CD4-positive, alpha-beta T cell treated with Interleukin-10 for 1 hour (primary cell): ENCODE measurements at regions not wholly inside any gene's neighbourhood (a gene's known extent, or its start where the extent isn't known, plus 50 kb on each side); places are given as distances from the start of the nearest gene placed in this dataset.
"Not testable (repeated sequence)": the region's sequence is repeated elsewhere in the genome, so short reads cannot be mapped to it uniquely, and the experiment has no call there.

Experiments
- DNase-seq: peaks from one replicate; pipeline ENCODE4 v3.0.0-alpha.2; 2020

DNA sequence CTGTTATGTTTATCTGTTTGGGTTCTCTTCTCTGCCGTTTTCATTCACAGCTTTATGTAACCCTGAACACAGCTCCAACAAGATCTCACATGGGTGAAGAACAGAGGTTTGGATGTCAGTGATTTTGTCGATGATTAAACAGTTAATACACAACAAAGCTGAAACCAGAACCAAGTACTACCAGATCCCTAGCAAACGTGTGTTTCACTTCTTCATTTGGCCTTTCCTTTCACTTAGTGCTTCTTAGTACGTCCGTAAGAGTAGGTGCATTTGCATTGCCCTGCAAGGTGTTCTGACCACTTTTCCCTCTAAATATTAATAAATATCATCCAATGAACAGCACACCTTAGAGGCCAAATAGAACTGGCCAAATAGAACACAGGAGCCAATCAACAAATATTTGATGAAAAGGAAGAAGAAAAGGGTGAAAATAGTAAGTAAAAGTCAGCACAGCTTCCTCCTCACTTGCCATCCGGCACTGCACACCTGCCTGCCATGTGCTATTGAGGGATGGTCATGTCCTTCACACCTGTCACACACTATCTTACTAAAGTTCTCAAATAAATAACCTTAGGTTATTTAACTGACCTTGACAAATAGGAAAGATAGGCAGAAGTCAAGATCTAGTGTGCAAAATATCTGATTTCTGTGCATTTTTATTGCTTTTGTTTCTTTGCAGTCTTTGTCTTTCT lies 252.6 kb upstream of the ANKRD30A start:
- no peak for DNase-seq

DNA sequence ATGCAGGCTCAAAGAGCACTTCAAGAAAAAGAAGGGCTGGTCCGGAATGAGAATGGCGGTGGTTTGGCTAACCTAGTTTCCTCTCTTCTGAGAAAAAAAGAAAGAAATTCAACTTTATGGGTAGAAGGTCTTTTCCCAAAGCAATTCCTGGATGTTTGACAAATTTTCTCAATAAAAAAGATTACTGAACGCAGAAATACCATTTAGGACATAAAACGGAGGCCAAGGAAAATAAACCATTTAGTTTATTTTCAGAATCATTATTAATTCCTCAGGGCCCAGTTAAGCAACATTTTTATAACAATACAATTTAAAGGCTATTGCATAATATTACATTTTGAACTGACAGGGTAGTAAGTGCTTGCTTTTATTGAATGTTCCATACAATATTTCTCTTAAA lies 284.6 kb upstream of the ANKRD30A start:
- DNase-seq: no peak

DNA sequence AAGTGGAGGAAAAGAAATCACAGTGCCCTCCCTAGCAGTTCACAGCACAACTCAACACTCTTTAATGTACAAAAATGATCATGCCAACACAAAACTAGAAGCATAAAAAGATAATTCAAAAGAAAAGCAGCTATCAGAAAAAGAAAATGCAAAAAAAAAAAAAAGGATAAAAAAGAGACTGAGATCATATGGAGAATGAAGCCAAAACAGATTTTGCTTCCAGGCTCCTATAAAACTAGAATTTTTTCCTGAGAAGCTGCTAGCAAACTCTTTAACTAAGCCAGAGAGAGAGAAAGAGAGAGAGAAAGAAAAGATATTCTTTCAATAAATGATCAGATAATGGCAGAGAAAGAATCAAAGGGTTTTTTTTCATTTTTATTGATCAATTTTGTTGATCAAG lies 288.0 kb upstream of the ANKRD30A start:
- DNase-seq: no peak

DNA sequence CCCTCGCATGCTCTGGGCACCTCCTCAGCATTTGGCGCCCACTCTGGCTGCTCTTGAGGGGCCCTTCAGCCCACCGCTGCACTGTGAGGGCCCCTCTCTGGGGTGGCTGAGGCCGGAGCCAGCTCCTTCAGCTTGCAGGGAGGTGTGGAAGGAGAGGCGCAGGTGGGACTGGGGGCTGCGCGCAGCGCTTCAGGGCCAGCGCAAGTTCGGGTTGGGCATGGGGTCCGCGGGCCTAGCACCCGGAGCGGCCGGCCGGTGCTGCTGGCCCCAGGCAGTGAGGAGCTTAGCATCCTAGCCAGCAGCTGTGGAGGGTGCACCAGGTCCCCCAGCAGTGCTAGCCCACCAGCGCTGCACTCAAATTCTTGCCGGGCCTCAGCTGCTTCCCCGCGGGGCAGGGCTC lies 305.6 kb upstream of the ANKRD30A start:
- no peak for DNase-seq

DNA sequence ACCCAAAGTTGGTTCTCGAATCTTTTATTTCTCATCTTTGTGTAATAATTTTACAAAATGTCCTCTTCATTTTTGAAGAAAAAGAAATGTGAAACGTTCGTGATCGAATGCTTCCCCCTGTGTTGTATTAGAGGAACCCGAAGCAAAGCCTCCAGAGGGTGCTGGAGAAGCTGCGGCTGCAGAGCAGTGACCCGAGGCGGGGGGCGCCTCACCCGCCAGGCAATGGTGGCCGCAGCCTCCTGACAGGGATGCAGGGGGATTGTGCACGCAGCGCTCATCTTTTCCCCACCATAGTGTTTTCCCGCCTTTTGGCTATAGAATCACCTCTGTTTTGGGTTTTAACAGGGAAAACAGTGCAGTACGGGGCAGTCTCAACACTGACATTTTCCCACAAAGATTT lies 307.5 kb upstream of the ANKRD30A start:
- no peak for DNase-seq

DNA sequence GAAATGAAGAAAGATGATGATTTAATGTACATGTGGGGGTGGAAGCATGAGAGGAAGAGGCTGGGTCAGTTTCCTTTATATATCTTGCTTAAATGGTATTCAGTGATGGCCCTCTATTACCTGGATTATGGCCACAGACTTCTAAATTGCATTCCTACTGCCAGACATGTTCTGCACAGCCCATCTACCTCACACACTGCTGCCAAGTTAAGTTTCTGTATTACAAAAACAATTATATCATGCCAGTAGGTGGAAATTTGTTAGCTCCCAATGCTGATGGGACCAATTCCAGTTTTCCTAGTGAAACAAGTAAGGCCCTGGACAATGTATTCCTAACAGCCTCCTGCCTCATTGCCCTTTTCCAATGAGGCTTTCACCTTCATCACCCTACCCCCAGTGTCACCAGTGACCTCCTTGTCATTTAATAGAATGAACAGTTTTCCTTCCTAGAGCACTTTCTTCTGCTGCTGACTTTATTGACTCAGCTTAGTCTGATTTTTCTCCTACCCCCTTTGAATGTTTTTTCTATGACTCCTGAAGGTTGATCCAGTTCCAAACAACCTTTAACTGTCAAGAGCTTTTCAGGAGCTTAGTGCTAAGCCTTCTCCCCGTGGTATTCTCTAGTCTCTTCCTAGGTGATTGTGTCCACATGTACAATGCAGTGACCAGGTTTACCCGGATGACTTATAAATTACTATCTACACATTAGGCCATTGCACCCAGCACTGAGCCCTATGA lies 316.6 kb upstream of the ANKRD30A start:
- DNase-seq: no peak

DNA sequence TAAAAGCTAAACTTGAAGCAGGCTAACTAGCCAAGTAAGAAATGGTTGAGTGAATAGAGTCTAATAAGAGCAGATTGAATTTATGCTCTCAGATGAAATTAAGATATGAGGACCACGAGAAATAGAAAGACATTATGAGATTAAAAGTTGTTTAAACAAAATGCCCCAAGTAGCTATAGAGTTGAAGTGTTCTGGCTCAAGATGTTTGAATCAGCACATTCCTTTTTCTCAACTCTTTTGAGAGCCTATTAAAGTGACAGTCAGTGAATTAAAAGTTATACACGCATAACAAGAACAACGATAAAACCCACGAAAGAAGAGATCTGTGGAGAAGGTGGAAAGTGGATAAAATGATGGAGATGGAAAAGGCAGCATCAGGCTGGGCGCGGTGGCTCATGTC lies 322.2 kb upstream of the ANKRD30A start:
- no peak for DNase-seq

DNA sequence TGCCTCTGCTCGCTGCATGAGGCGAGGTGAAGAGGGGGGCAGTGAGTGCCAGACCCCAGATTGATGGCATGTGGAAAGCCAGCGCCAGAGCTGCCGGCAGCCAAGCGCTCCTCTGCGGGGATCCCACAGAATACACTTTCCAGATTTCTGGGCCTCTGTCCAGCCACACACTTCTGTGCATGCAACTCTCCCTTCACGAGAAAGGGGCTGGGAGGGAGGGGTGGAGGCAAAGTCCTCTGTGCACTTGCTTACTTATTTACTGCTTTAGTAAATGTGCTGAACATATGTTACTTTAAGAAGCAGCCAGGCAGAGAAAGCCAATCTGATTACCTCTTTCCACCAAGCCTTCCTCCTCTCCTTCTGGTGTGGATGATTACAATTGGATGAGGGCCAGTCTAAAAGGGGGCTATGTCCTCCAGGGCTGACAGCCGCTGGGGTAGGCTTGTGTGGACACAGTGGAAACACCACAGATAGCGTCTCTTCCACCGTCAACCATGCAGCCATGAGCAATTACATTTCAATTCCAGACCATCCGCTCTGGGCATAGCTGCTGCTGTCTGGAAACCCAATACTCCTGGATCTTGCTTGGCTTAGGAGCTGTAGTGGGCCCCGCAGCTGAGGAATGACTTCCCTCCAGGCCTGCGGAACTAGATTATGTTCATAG lies 322.8 kb upstream of the ANKRD30A start:
- no peak for DNase-seq

DNA sequence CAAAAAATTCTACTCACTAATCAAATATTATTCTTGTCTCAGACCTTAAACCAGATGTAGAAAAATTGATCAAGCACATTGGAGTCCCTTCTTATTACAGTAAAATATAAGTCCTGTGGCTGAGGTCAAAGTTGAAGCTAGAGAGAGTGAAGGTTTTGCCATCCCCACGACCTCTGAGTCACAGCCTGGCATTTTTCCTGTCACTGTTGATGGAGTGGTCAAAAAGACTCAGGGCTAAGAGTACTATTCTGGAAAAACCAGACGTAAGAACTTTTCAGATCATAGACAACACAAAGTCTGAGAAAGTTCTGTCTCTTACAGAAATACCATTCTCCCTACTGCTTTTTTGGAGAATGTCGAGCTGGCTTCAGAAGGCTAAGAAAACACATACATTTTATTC lies 323.7 kb upstream of the ANKRD30A start:
- no peak for DNase-seq

DNA sequence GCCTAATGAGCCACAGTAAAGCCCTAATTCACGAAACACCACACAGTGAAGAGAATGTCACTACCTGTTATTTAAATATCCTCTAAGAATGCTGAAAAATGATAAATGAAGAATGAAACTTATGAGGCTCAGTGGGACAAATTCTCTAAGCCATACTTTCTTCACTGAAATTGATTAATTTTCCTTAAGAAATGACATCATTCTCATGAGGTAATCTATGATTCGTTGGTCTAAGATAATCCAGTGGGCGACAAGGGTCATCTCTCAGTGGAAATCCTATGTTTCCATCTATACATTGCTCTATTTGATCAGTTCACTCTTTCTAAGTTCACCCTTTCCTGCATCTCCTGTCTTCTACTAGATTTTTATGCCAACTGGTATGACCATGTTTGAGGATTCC lies 330.4 kb upstream of the ANKRD30A start:
- DNase-seq: no peak

DNA sequence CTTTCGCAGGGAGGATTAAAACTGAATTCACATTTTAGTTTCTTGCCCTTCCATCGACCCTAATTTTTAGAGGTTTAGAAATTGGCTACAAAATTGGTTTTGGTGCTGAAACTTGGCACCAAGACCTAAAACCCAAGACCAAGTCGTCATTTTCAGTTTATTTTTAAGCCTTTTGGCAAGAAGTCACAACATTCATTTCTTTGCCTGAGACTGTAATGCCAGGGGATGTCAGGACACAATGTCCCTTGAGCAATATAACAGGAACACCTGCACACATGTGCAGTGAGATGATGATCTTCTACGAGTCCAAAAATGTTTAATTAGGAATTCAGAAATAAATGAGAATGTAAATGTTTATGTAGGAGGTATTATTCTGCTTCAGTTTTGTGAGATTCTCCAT lies 335.4 kb upstream of the ANKRD30A start:
- DNase-seq: no peak

DNA sequence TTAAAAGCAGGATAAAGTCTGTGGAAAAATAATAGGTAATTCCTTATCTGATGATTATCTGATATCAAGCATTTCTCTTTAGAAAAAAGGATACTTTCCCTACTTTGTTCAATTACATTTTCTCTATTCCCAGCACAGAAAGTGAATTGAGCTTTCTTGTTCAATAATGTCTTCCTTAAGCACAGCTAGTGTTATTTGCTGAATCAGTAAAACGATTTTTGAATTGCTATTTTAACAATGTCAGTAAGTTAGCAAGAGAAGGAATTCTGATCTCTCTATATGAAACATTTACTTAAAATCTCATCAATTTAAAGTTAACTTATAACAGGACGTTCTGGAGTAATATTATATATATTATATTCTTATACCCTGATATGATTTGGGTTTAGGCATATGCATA lies 337.2 kb upstream of the ANKRD30A start:
- no peak for DNase-seq

DNA sequence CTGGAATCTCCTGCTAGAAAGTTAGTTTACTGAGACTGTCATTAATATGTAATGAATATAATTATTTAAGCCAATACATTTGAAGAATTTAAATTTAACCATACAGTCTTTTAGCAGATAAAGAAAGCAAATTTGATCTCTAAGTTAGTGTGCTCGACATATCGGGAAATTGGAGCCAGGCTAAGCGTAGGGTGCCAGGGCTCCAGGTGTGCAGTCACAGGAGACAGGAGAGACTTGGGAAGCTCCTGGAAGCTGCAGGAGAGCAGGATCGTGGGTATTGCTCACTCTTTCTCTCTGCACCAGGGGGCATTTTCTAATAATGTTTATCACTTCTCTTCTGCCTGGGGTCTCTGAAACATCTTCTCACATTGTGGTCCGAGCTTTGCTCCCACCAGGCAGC lies 342.0 kb upstream of the ANKRD30A start:
- DNase-seq: no peak

DNA sequence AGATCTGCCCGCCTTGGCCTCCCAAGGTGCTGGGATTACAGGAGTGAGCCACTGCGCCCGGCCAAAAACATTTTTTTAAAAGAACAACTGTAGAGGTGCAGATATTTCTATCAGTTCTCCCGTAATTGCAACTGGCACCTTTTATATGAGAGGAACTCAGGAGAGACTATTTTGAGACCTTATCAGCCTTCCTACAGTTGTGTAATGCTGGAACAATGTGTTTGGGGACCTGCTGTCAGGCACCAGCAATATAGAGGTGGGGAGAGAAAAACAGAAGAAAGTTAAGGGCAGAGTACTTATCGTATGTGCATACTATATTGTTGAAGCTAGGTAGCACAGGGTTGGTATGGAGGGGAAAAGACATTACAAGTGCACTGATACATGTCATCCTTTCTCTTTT lies 343.8 kb upstream of the ANKRD30A start:
- DNase-seq: no peak

DNA sequence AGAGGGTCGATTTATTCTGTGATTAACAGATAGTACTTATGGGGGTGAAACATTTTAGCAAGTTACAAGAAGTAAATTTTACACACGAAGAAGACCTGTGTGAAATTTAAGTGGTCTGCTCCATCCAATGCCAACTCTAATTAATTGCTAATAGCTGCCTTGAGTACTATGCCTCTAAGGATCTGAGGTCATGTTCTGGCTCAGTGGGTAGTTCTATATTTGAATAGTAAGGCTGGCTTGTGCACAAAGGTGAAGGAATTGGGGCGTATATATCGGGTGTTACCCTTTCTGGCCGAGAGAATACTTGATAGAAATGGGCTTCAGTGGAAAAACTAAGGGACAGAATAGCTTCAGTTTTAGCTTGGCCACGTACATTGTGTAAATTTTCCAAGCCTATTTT lies 345.2 kb upstream of the ANKRD30A start:
- DNase-seq: no peak

DNA sequence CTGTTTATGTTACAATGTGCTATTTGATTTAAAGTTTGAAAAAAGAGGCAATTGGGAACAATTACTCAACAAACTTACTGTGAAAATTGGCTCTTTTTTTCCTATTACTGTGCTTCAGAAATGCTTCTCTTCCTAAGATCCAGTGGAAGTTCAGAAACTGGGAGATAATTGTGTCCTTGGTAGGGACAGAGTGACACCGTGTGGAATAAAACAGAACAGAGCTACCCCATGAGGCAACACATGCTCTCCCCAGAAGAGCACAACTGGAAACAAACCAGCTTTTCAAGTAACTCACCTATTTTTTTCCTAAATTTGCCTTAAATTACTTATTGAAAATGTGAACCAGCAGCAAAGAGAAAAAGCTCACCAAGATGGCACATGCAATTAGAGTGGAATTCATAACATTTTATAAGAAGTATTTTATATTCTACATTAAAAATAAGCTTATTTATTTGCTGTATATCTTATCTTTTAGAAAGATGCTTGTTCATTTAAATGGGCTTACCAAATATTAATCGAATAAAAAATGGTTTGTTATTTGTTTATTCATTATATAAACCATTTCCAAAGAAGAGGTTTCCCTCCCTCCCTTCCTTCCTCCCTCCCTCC lies 346.1 kb upstream of the ANKRD30A start:
- DNase-seq: no peak

DNA sequence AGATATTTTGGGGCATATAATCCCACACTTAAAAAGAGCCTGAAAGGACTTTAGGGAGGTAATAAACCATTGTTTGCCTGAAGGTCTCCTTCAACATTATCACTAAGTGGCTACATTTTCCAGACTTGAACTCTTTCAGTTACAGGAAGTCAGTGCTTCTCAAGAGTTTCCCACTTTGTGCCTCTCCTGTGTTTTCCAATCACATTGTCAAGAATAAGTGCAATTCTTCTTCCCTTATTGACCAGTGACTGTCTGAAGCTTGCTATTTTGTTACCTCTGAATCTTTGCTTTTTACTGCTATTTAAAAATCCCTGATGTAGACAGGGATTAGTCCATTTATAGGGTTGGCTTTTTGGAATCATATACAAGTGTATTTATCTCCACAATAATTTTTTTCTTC lies 346.7 kb upstream of the ANKRD30A start:
- no peak for DNase-seq

DNA sequence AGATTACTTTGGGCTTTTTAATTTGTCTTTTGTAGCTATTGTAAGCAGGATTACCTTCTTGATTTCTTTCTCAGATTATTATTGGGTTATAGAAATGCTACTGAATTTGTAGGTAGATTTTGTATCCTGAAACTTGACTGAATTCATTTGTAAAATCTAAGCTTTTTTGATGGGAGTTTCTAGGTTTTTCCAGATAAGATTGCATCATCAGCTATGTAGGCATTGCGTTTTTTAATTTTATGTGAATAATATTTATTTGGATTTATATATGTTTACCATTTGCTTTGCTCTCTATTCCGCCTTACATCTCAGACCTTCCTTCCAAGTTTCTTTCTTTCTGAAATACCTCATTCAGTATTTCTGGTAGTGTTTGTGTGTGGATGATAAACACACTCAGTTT lies 351.7 kb upstream of the ANKRD30A start:
- DNase-seq: no peak

DNA sequence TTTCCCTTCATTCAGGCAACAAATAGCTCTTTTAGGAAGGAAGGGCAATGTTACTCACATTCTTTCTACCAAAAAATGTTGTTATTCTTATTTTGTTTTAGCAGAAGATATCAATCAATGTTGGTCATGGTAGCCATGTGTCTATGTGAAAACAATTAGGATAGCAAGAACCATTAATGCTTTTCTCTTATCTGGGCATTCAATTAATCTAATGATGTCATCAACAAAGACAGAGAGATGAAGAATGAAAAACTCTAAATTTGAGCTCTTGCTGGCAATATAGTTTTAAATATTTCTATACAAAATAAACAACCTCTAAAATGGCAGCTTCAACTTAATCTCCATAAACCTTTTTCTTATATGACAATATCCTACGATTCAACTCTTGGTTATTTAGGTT lies 353.7 kb upstream of the ANKRD30A start:
- no peak for DNase-seq

DNA sequence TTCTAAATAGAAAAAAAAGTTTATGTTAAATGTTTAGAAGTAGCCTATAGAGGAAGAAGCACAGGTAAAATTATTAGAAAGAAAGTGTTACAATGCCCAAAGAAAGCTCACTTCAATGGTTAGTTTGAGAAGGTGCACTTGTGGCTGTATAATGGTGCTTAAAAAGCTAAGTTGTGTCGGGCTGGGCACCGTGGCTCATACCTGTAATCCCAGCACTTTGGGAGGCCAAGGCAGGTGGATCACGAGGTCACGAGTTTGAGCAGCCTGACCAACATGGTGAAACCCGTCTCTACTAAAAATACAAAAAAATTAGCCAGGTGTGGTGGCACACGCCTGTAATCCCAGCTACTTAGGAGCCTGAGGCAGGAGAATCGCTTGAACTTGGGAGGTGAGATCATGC lies 355.7 kb upstream of the ANKRD30A start:
- DNase-seq: not testable (repeated sequence)

DNA sequence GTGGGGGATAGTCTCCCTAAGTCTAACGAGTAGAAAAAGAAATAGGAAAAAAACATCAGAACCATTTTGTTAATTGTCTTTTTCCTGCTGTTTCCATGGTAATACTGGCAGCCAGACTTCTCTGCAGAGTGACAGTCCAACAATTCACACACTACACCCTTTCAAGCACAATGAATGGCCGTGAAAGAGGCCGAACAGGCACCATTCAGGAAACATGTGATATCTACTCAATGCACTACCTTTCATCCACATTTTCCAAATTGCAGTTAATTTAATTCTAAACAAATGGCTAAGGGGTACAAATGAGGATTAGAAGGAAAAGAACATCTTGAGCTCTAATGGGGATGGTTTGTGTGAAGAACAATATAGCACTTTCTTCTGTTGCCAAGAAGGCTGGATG lies 358.5 kb upstream of the ANKRD30A start:
- no peak for DNase-seq

DNA sequence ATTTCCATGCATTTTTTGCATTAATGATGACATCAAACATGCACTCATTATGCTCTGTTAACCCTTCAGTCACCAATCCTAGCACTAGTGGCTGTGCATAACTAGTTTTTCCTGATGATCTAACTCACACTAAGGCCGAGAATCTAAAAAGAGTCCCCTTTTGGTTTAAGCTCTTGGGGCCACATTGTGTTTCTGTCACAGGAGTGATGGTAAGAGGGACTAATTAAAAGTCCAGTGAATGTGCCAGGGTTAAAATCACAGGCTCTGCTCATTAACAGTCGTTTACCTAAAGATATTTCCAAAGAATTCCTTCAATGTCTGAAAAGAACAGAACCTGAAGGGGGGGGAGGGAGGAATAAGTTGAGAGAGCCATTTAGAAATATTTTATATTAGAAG lies 359.0 kb upstream of the ANKRD30A start:
- DNase-seq: no peak

DNA sequence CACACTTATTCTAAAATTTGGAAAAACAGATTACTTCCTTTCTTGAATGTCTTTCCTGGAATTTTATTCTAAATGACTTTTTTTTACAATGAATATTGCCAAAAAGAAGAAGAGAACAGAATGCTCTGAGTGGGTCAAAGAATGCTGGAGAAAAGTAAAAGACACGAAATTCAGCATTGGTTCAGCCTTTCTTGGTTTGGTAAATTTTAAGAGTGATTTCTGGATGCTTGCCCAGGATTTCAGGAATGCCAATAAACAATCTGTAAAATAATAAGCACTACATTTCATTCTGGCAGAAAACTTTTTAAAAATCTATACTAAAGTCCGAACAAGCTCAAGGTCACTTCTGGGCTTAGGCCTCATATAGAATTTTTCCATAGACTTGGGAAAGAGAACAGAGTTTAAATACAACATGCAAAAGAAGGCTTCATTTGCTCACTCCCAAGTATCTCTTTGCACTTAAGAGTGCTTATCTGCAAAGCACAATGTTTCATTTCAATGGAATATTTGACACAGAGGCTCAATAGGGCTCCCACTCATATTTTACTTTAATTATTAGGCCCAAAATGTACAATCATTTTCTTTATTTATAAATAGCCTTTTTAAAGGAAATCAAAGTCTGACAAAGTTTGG lies 359.5 kb upstream of the ANKRD30A start:
- no peak for DNase-seq

DNA sequence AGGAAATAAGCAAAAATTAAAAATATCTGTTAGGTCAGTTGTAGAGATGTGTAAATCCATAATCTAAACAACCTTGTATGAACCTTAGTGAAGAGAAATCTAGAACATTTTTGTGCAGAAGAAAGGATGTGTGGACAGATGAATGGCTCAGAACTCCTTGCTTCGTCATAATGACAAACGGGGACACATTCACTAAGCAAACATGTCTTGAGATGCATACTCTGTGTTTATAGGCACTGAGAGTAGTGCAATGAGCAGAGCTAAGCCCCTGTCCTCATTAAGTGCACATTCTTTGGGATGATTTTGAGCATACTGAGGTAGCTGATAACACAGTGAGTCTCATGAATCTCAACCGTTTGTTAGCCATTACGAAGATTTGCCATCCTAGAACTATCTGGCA lies 360.6 kb upstream of the ANKRD30A start:
- DNase-seq: no peak
